ENCODE measurements at regions not wholly inside any gene's neighbourhood (a gene's known extent, or its start where the extent isn't known, plus 50 kb on each side); places are given as distances from the start of the nearest gene placed in this dataset.

GRCh38 chr2:18123577-18123976, 245.1 kb downstream of the KCNS3 start:
- TF ChIP-seq POLR2AphosphoS5 (IDR thresholded peaks at IDR 0.05) (no peak), CTCF (IDR thresholded peaks at IDR 0.05) (no peak), POLR2A (IDR thresholded peaks at IDR 0.05) (no peak)

Measured in breast epithelium (tissue), 3 donors.